ENCODE measurements at regions not wholly inside any gene's neighbourhood (a gene's known extent, or its start where the extent isn't known, plus 50 kb on each side); places are given as distances from the start of the nearest gene placed in this dataset.

DNA sequence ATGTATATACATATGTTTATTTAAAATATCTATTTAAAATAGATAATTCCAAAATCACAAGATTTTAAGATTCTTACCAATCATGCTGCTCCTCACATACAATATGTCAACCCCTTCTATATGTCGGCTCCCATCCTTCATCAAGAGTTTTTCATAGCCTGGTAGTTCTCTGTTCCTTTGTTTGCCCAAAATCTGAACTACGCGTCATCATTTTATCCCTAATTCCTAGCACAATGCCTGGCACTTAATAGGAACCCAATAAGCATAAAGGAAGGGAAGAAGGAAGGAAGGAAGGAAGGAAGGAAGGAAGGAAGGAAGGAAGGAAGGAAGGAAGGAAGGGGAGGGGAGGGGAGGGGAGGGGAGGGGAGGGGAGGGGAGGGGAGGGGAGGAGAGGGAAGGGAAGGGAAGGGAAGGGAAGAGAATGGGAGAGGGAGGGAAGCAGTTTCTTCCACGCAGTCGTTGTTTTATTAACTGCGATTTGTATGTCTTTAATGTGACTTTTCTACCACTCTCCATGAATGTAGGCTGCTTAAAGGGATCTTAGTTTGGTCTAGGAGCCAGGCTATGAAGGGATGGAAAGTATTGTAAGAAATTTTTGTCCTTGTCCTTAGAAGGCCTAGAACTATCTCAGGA is 83.3 kb upstream of the PCGF5 start:
- TF ChIP-seq, protein P1, sequence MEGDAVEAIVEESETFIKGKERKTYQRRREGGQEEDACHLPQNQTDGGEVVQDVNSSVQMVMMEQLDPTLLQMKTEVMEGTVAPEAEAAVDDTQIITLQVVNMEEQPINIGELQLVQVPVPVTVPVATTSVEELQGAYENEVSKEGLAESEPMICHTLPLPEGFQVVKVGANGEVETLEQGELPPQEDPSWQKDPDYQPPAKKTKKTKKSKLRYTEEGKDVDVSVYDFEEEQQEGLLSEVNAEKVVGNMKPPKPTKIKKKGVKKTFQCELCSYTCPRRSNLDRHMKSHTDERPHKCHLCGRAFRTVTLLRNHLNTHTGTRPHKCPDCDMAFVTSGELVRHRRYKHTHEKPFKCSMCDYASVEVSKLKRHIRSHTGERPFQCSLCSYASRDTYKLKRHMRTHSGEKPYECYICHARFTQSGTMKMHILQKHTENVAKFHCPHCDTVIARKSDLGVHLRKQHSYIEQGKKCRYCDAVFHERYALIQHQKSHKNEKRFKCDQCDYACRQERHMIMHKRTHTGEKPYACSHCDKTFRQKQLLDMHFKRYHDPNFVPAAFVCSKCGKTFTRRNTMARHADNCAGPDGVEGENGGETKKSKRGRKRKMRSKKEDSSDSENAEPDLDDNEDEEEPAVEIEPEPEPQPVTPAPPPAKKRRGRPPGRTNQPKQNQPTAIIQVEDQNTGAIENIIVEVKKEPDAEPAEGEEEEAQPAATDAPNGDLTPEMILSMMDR (IDR thresholded peaks at IDR 0.05): no peak
- TF ChIP-seq POLR2A (IDR thresholded peaks at IDR 0.05): no peak
